Uterus (tissue), 3 donors: ENCODE measurements at regions not wholly inside any gene's neighbourhood (a gene's known extent, or its start where the extent isn't known, plus 50 kb on each side); places are given as distances from the start of the nearest gene placed in this dataset.

Experiments used
- DNase-seq, 2 donors: peaks; one replicate each; pipeline ENCODE4 v3.0.0-alpha.2; 2019 to 2020
- H3K27ac ChIP-seq, 2 donors: fragments of 200-600 bp; sonication (generic); 1 replicate in 1 of 2; 2 replicates in 1 of 2; pipeline ENCODE4 v1.5.1; 2016 to 2018
- H3K27me3 ChIP-seq, 2 donors: fragments of 200-600 bp; sonication (generic); one replicate each; pipeline ENCODE4 v1.5.1; 2018 to 2019; ENCODE audit warnings: control low read depth in 1 of 2
- H3K36me3 ChIP-seq, 2 donors: fragments of 200-600 bp; sonication (generic); one replicate each; pipeline ENCODE4 v1.5.1; 2019; ENCODE audit warnings: control low read depth in 1 of 2
- H3K4me1 ChIP-seq, 2 donors: fragments of 200-600 bp; sonication (generic); one replicate each; pipeline ENCODE4 v1.5.1; 2018 to 2019; ENCODE audit warnings: control low read depth in 1 of 2
- H3K4me3 ChIP-seq, 2 donors: fragments of 200-600 bp; sonication (generic); 1 replicate in 1 of 2; 2 replicates in 1 of 2; pipeline ENCODE4 v1.5.1; 2018 to 2019; ENCODE audit warnings: mild to moderate bottlenecking in 1 of 2
- H3K9me3 ChIP-seq, 2 donors: fragments of 200-600 bp; sonication (generic); one replicate each; pipeline ENCODE4 v1.5.1; 2019; ENCODE audit warnings: control low read depth in 1 of 2
- POLR2A ChIP-seq, 2 donors: fragments of 450-650 bp; IDR thresholded peaks; one replicate each; pipeline ENCODE4 v1.6.1; 2016; ENCODE audit warnings: antibody characterized with exemption in 2 of 2, mild to moderate bottlenecking in 1 of 2, moderate library complexity in 1 of 2
- intact Hi-C: fragments of 100-400 bp; cut with DNase I; formaldehyde crosslinking; loops from one replicate; pipeline ENCODE4 v1.15.1; 2023; ENCODE audit warnings: low total_unique reads
- TF ChIP-seq, protein P1 (sequence below), 4 experiments: fragments of 200-600 bp in 2 of 4; fragments of 450-650 bp in 2 of 4; sonication (generic) in 2 of 4; IDR thresholded peaks; one replicate each; pipeline ENCODE4 v1.5.1; 2016 to 2019; ENCODE audit warnings: antibody characterized with exemption in 4 of 4, mild to moderate bottlenecking in 2 of 4, moderate library complexity in 1 of 4
- donor health status: DM: yes; HTN: yes; CAD: no.

DNA sequence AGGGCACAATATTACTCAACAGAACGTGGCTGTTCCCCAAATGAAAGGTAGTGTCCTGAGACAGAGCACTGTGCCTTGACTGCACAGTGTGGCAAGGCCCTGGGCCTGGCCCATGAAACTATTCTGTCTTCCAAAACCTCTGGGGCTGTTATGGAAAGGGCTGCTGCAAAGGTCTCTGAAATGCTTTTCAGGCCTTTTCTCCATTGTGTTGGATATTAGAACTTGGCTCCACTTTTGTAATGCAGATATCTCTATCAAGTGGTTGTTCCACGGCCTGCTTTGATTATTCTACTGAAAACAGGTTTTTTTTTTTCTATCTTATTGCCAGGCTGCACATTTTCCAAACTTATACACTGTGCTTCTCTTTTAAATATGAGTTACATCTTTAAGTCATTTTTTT, 777.5 kb upstream of the TYRP1 start:
- Histone ChIP-seq H3K27ac (no peak overlapping the region), H3K4me1 (no peaks in the 10 kb centered on the region), H3K36me3 (no peaks in the 10 kb centered on the region), H3K27me3 (no peaks in the 10 kb centered on the region), H3K9me3 (no peaks in the 10 kb centered on the region), H3K4me3 (no peak overlapping the region)
- DNase-seq = no peak
- intact Hi-C loops = no loop called here
- TF ChIP-seq POLR2A (IDR thresholded peaks at IDR 0.05) = no peak
- TF ChIP-seq, protein P1, sequence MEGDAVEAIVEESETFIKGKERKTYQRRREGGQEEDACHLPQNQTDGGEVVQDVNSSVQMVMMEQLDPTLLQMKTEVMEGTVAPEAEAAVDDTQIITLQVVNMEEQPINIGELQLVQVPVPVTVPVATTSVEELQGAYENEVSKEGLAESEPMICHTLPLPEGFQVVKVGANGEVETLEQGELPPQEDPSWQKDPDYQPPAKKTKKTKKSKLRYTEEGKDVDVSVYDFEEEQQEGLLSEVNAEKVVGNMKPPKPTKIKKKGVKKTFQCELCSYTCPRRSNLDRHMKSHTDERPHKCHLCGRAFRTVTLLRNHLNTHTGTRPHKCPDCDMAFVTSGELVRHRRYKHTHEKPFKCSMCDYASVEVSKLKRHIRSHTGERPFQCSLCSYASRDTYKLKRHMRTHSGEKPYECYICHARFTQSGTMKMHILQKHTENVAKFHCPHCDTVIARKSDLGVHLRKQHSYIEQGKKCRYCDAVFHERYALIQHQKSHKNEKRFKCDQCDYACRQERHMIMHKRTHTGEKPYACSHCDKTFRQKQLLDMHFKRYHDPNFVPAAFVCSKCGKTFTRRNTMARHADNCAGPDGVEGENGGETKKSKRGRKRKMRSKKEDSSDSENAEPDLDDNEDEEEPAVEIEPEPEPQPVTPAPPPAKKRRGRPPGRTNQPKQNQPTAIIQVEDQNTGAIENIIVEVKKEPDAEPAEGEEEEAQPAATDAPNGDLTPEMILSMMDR (IDR thresholded peaks at IDR 0.05) = no peak

DNA sequence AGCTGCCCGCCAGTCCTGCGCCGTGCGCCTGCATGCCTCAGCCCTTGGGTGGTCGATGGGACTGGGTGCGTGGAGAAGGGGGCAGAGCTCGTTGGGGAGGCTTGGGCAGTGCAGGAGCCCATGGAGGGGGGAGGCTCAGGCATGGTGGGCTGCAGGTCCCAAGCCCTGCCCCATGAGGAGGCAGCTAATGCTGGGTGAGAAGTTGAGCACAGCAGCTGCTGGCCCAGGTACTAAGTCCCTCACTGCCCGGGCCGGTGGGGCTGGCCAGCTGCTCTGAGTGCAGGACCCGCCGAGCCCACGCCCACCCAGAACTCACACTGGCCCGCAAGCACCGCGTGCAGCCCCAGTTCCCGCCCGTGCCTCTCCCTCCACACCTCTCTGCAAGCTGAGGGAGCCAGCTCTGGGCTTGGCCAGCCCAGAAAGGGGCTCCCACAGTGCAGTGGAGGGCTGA, 764.3 kb upstream of the TYRP1 start:
- DNase-seq = no peak
- H3K4me3 ChIP-seq = no peak overlapping the region
- no peak overlapping the region for H3K27ac ChIP-seq
- no peaks in the 10 kb centered on the region for H3K36me3 ChIP-seq
- no peaks in the 10 kb centered on the region for H3K4me1 ChIP-seq
- intact Hi-C loops = no loop called here
- H3K27me3 ChIP-seq = no peaks in the 10 kb centered on the region
- no peak for TF ChIP-seq POLR2A (IDR thresholded peaks at IDR 0.05)
- TF ChIP-seq, protein P1 (IDR thresholded peaks at IDR 0.05) = no peak
- H3K9me3 ChIP-seq = no peaks in the 10 kb centered on the region

DNA sequence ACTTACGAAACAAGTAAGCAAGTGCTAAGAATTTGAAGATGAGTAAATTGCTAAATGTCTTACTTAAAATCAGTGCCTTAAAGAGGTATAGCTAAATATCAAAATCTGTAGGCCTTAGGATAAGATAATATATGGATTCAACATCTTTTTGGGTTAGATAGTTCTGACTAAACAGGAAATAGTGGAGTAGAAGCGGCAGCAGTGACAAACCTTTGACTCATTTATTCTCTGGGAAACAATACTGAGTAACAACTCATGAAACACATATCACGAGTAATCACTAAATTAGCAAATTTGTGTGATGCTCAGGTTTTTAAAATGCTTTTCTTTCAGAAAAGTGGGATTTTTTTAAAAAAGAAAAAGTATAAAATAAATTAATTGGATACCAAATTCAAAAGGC, 762.1 kb upstream of the TYRP1 start:
- H3K36me3 ChIP-seq = no peaks in the 10 kb centered on the region
- no peak for DNase-seq
- no peaks in the 10 kb centered on the region for H3K27me3 ChIP-seq
- no peaks in the 10 kb centered on the region for H3K9me3 ChIP-seq
- H3K27ac ChIP-seq = no peak overlapping the region
- TF ChIP-seq, protein P1 (IDR thresholded peaks at IDR 0.05) = no peak
- TF ChIP-seq POLR2A (IDR thresholded peaks at IDR 0.05) = no peak
- no peak overlapping the region for H3K4me3 ChIP-seq
- intact Hi-C loops = no loop called here
- H3K4me1 ChIP-seq = no peaks in the 10 kb centered on the region

DNA sequence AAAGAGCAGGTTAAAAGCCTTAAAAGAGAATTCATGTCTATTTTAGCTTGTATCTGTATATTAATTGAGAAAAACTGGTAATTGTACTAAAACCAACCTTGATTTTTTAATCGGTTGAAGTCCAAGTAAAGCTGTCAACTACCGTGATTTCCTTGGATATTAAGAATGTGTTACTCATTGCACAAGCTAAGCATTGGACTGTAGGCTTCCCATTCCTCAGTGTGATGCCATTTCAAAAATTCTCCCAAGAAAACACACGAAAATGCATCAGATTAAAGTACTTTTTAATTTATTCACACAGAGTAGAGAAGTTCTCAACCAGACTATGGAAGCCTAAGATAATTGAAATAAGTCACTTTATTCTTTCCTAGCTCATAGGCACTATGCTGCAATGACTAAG, 761.4 kb upstream of the TYRP1 start:
- H3K4me1 ChIP-seq = no peaks in the 10 kb centered on the region
- H3K9me3 ChIP-seq = no peaks in the 10 kb centered on the region
- intact Hi-C loops = no loop called here
- no peaks in the 10 kb centered on the region for H3K27me3 ChIP-seq
- TF ChIP-seq, protein P1 (IDR thresholded peaks at IDR 0.05) = no peak
- TF ChIP-seq POLR2A (IDR thresholded peaks at IDR 0.05) = no peak
- DNase-seq = no peak
- H3K27ac ChIP-seq = no peak overlapping the region
- H3K4me3 ChIP-seq = no peak overlapping the region
- no peaks in the 10 kb centered on the region for H3K36me3 ChIP-seq

DNA sequence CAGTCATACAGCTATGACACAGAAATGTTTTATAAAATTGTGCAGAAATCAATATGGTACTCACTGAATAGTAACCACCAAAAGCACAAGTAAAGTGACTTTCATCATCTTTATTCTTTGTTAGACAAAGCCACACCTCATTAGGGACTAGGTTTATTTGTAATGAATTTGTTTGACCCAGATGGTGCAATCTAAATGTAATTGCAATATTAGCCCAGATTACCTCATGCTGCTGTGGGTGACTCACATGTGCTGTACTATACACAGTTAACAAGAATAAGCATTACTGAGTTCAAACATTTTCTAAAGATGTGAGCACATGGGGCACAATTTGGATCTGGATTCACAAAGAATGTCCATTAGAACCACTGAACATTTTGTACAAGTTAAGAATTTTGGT, 759.3 kb upstream of the TYRP1 start:
- intact Hi-C loops = no loop called here
- Histone ChIP-seq H3K36me3 (no peaks in the 10 kb centered on the region), H3K27ac (no peak overlapping the region), H3K4me1 (no peaks in the 10 kb centered on the region), H3K27me3 (no peaks in the 10 kb centered on the region), H3K4me3 (no peak overlapping the region), H3K9me3 (no peaks in the 10 kb centered on the region)
- TF ChIP-seq POLR2A (IDR thresholded peaks at IDR 0.05) = no peak
- TF ChIP-seq, protein P1 (IDR thresholded peaks at IDR 0.05) = no peak
- DNase-seq = no peak
